ENCODE measurements at regions not wholly inside any gene's neighbourhood (a gene's known extent, or its start where the extent isn't known, plus 50 kb on each side); places are given as distances from the start of the nearest gene placed in this dataset.

- no peak for DNase-seq (ENCODE audit: low read depth)
Observed at GRCh38 chr17:83178533-83179304, 99.3 kb downstream of the METRNL start.

GRCh38 chr17:83179374-83179773 lies 100.0 kb downstream of the METRNL start:
- DNase-seq (ENCODE audit: low read depth): no peak

- DNase-seq (ENCODE audit: low read depth): no peak
Observed at GRCh38 chr17:83179811-83180210, 100.4 kb downstream of the METRNL start.

GRCh38 chr17:83180264-83180995 lies 101.0 kb downstream of the METRNL start:
- DNase-seq (ENCODE audit: low read depth): no peak

DNA sequence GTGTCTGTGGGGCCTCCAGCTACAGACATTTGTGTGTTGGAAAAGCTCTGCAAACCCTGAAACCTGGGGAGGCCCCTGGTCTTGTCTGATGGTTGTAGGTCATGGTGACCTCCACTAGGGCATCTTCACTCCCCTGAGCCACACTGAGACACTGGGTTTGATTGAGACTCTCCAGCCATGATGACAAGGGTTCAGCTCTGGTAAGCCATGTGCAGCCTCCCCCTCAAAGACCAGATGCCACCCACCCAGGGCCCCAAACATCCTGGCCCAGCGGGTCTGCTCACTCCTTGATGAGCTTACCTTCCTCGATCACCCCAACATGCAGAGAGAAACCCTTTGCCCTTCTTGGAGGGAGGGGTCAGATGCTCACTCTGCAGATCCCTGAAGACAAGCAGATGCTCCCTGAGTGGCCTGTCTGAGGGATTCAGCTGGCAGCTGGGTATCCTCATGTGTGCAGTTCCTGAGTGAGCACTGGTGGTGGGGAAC lies 101.6 kb downstream of the METRNL start:
- no peak for DNase-seq (ENCODE audit: low read depth)

DNA sequence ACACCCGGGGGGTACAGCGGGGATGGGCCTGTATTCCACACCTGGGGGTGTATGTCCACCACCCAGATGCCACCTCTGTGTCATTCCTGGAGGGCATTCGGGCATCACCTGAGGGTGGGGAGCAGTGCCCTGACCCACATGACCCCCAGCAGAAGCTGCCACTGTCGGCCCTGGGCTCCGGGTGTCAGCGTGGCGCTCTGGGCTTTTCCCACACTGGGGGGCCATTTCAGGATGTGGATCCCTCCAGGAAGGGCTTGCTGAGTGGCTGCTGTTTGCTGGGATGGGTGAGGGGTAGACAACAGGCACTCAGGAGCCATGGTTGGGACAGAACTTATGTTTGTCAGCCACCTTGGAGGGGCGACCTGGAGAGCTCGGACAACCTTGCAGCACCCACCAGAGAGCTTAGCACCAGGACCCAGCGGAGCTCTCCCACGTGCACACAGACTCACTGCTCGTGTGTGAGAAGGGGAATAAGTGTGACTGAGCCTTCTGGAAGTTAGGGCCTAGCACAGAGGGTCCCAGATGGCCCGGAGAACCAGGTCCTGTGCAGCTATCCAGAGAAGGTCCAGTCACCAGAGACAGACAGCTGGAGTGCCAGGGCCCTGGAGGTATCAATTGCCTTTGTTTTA lies 102.7 kb downstream of the METRNL start:
- no peak for DNase-seq (ENCODE audit: low read depth)

DNA sequence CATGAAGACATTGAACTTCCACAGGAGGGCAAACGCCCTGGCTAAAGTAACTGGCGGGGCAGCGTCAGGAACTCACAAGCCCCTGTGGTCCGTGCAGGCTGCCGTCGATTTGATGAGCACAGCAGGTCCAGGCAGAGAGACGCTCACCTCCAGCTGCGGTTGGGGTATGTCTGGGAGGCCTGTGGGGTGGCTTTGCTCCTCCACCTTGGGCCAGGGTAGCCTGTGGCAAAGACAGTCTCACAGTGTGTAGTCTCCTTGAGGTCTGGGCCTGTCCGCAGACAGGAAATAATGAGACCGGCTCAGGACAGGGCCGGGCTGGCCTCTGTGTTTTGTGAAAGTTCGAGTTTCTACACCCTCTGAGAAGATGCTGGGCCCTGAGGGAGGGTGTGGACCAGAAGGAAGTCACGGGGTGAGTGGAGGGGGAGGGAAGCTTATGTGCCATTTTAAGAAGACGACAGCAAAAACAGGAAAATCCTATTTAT lies 103.3 kb downstream of the METRNL start:
- DNase-seq (ENCODE audit: low read depth): no peak

GRCh38 chr17:83183145-83183948 lies 103.9 kb downstream of the METRNL start:
- DNase-seq (ENCODE audit: low read depth): no peak

DNA sequence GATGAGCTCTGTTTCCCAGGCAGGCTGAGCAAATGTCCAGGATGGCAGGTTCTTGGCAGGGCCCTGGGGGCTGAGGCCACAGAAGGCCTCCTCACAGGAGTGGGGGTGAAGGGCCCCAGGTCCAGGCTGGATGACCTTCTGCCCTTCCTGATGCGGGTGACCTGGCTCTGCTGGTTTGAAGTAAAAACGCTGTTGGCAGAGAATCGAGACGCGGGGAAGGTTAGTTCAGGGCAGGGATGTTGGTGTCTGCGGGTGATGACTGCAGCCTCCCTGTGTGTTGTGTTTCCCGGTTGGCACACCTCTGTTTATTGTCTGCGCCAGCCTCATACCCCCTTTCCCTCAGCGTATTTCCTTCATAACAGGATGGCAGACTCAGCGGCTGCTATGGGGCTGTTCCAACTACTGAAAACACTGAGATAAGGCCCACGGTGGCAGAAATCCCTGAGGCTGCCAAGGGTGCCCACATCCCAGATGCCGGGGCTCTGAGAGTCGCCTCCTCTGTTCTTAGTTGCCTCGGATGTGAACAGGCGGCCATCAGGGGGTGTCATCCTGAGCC lies 104.6 kb downstream of the METRNL start:
- DNase-seq (ENCODE audit: low read depth): no peak

GRCh38 chr17:83185023-83186002 lies 105.9 kb downstream of the METRNL start:
- DNase-seq (ENCODE audit: low read depth): no peak

DNA sequence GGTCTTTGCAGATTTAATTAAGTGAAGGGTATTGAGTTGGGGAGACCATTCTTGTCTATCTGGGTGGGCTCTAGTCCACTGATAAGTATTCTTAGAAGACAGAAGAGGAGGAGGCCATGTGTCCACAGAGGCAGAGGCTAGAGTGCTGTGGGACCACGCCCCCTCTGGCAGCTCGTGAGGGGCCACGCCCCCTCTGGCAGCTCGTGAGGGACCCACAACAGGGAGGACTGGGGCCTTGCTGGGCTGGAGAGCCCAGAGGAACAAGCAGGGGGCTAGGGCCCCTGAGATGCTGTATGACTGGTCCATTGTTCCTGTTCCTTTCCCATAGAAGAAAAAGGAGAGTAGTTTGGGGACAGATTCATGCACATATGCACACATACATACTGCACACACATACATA lies 106.8 kb downstream of the METRNL start:
- DNase-seq (ENCODE audit: low read depth): no peak

DNA sequence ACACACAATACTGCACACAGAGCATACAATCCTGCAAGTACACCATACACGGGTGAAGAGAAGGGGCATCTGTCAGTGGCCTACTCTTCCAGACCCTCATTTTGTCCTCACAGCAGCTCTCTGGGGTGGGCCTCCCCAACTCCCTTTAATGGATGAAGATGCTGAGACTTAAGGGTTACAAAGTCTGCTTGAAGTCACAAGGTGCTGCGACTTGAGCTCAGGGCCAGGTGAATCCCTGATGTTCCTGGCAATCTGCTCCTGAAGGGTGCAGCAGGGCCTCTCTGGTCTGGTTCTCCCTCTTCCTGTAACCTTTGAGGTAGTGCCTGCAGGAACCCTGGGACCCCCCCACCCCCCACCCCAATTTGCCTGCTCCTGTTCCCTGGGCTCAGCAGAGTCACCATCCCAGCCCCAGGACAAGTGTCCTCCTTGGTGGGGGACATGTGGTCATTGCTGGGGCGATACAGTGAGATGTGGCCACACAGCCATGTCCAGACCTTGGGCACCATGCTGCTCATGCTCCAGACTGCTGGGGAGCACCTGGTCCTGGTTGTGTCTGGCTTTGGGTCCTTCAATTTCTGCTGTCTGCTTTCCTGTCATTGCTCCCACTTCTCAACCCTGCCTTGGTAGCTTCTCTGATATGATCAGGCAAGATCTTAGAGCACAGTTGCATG lies 107.5 kb downstream of the METRNL start:
- DNase-seq (ENCODE audit: low read depth): no peak

DNA sequence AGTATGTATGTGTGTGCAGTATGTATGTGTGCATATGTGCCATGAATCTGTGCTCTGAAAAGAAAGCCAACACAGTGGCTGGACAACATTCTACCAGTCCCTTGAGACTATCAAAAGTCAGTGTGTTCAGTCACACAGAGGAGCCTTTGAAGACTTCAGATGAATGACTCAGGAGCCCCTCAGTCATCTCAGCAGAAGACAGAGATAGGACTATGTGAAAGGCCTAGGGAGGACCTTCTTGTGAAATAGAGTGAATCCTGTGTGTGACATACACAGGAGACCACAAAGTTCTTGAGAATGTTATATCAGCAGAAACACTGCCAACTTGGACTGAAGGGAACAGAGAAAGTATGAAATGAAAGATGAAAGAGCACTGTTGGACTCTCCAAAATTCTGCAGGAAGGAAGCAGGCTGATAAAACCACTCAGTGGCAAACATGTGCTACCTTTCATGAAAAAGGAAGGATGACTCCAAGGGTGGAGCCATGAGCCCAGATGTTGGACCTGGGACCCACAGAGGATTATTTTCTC lies 108.4 kb downstream of the METRNL start:
- DNase-seq (ENCODE audit: low read depth): no peak

GRCh38 chr17:83189044-83190003 lies 109.9 kb downstream of the METRNL start:
- peak; percentile 78 for DNase-seq (ENCODE audit: low read depth)

GRCh38 chr17:83190004-83190385 lies 110.6 kb downstream of the METRNL start:
- DNase-seq (ENCODE audit: low read depth): no peak

DNA sequence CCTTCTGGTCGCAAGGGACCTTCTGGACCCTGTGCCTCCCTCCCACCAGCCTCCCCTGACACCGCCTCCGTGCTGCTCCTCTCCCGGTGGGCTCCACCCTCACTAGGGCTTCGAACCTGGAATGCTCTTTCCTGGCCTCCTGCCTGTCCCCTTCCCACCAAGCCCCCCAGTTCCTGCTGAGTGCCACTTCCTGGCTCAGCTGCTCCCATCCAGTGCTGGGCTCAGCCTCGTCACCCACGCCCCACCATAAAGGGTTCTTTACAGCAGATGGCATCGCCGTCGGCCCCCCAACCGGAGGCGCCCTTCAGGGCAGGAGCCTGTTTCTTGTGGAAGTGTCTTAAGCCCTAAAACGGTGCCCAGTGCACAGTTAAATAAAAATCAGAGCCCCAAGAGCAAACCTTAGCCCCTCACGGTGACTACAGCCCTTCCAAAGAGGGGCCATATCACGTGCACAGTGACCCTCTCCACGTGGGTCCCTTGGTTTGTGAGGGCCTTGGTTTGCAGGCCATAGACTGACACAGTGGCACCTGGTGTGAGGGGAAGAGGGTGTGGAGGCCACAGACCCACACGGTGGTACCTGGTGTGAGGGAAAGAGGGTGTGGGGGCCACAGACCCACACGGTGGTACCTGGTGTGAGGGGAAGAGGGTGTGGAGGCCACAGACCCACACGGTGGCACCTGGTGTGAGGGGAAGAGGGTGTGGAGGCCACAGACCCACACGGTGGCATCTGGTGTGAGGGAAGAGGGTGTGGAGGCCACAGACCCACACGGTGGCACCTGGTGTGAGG lies 111.4 kb downstream of the METRNL start:
- DNase-seq (ENCODE audit: low read depth): no peak

DNA sequence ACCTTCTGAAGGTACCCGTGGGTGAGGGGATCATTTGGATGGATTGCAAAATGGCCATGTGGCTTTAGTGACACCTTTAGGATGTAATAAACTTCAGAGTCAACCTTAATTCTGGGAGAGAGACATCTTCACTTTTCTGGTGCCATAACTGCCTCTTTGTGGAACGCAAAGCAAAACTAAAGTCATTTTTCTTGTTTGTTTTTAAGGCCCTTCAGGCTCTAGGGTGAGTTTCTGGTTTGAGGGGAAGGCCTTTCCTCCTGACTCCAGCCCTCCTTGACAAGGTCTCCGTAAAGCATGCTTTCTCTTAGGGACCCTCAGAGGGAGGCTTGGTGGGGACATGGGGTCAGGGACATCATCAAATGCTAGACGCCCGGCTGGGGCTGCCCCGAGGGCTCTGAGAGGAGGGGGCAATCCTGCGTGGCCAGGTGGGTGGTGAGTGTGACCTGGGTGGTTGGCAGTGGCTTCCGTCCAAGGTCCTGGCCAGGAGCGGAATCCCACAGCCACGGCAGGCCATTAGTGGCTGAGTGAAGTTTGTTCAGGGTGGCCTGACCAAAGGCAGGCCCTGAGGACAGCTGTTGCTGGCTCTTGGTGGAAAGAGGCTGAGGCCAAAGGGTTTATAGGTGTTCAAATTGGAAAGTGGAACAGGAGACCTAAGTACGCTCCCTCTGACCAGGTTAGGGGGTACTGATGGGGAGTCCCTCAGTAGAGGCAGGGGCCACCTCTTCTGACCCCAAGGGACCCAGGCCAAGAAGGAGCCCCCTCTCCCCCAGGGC lies 112.2 kb downstream of the METRNL start:
- DNase-seq (ENCODE audit: low read depth): no peak
